ENCODE measurements at regions not wholly inside any gene's neighbourhood (a gene's known extent, or its start where the extent isn't known, plus 50 kb on each side); places are given as distances from the start of the nearest gene placed in this dataset.

DNA sequence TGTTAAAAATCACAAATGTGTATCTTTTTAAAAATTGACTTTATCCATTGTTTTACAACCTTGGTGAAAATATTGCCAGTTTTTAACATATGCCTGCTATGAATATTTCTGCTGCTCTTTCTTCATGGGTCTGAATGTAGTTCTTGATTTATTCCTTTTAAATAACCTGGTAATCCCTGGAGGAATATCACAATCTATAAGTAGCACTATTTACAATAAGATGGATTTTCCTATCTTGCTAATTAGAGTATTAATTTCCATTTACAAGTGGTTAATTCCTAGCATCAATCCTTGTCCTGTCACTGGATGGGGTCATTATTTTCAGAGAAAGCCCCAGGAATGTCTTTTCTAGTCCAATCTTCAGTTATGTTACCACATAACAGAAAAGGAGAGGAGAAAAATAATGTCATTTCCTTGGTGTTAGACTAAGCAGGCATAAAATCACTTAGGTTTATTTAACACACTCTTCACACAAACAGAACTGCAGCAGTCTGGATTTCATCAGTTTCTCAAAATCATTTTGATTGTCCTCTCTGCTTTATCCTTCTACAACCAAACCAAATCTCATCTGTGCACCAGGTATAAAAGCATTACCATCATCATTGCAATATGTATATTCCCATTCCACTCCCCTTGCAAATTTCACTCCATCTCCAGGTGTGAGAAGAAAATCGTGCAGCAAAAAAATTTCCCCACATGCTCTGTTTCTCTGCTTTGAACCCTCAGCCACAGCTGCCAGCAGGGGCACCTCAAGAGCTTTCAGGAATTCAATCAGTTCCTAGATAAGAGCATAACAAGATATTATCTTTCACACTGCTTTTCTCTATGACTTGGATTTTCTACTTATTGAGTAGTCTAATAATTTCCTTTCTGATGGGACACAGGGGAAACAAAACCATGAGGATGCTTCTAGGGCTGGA, 204.1 kb downstream of the SEC61B start:
- no peak for TF ChIP-seq POLR2A (IDR thresholded peaks at IDR 0.05)
- TF ChIP-seq, protein P1, sequence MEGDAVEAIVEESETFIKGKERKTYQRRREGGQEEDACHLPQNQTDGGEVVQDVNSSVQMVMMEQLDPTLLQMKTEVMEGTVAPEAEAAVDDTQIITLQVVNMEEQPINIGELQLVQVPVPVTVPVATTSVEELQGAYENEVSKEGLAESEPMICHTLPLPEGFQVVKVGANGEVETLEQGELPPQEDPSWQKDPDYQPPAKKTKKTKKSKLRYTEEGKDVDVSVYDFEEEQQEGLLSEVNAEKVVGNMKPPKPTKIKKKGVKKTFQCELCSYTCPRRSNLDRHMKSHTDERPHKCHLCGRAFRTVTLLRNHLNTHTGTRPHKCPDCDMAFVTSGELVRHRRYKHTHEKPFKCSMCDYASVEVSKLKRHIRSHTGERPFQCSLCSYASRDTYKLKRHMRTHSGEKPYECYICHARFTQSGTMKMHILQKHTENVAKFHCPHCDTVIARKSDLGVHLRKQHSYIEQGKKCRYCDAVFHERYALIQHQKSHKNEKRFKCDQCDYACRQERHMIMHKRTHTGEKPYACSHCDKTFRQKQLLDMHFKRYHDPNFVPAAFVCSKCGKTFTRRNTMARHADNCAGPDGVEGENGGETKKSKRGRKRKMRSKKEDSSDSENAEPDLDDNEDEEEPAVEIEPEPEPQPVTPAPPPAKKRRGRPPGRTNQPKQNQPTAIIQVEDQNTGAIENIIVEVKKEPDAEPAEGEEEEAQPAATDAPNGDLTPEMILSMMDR (IDR thresholded peaks at IDR 0.05), result no peak

Measured in thyroid gland (tissue), 4 donors.